HL-60 (cell line): ENCODE measurements at regions not wholly inside any gene's neighbourhood (a gene's known extent, or its start where the extent isn't known, plus 50 kb on each side); places are given as distances from the start of the nearest gene placed in this dataset.

Experiments
- CTCF ChIP-seq: IDR thresholded peaks from one replicate; pipeline ENCODE4 v1.5.1; 2011; ENCODE audit warnings: low read length, control low read depth, inconsistent platforms; ENCODE audit not compliant: insufficient read depth
- GABPA ChIP-seq: IDR thresholded peaks from 2 replicates; pipeline ENCODE4 v1.6.1; 2012; ENCODE audit warnings: low read depth
- POLR2AphosphoS5 ChIP-seq: IDR thresholded peaks from 2 replicates; pipeline ENCODE4 v1.6.1; 2012; ENCODE audit warnings: low read depth

- no peak for TF ChIP-seq CTCF
- TF ChIP-seq POLR2AphosphoS5: no peak
- no peak for TF ChIP-seq GABPA
These were observed 407.5 kb downstream of the RNF144A start for GRCh38 chr2:7324706-7325105.
